ENCODE measurements at regions not wholly inside any gene's neighbourhood (a gene's known extent, or its start where the extent isn't known, plus 50 kb on each side); places are given as distances from the start of the nearest gene placed in this dataset.

DNA sequence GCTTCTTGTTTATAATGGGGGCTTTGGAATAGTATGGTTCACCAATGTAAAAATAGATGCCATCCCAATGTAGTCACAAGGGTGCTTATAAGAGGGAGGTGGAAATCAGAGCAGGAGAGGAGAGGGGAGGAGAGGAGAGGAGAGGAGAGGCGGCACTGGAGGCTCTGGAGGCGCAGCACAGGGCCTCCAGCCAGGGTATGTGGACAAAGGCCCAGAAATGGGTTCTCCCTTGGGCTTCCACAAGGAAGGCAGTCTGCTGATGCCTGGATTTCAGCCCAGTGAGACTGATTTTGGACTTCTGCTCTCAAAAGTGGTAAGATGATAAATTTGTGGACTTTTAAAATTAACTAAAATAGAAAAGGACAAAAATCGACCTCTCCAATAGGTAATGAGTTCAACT is 116.8 kb downstream of the RNASET2 start:
- Histone ChIP-seq H3K4me3 (ENCODE audit: low read length) (no peak overlapping the region), H3K36me3 (ENCODE audit: control insufficient read depth, low read depth, low read length) (no peaks in the 10 kb centered on the region), H3K27ac (ENCODE audit: low read length) (no peak overlapping the region), H3K9ac (ENCODE audit: low read length) (no peak overlapping the region), H3K9me3 (ENCODE audit: control insufficient read depth, low read depth, low read length) (no peaks in the 10 kb centered on the region), H3K4me1 (ENCODE audit: control insufficient read depth, low read depth, low read length) (no peaks in the 10 kb centered on the region), H3K27me3 (ENCODE audit: control insufficient read depth, insufficient read depth, low read length) (no peaks in the 10 kb centered on the region)

DNA sequence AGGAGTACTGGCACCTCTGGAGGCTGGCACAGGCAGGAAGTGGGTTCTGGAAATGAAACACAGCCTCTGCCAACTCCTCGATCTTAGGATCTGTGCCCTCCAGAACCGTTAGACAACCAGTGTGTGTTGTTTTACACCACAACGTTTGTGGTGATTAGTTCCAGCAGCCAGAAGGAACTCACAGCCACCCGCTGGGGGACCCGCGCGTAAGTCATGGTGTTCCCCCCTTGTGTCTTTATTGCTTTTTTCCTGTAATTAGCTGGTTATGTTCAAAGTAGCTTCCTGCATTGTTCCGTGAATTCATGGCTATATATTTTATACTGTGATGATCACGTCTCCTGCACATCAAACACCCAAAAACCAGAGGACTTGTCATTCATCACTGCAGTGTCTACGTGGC is 117.4 kb downstream of the RNASET2 start:
- H3K36me3 ChIP-seq (ENCODE audit: control insufficient read depth, low read depth, low read length), result no peaks in the 10 kb centered on the region
- H3K27ac ChIP-seq (ENCODE audit: low read length), result no peak overlapping the region
- no peaks in the 10 kb centered on the region for H3K9me3 ChIP-seq (ENCODE audit: control insufficient read depth, low read depth, low read length)
- H3K9ac ChIP-seq (ENCODE audit: low read length), result no peak overlapping the region
- no peaks in the 10 kb centered on the region for H3K4me1 ChIP-seq (ENCODE audit: control insufficient read depth, low read depth, low read length)
- H3K27me3 ChIP-seq (ENCODE audit: control insufficient read depth, insufficient read depth, low read length), result no peaks in the 10 kb centered on the region
- H3K4me3 ChIP-seq (ENCODE audit: low read length), result no peak overlapping the region

DNA sequence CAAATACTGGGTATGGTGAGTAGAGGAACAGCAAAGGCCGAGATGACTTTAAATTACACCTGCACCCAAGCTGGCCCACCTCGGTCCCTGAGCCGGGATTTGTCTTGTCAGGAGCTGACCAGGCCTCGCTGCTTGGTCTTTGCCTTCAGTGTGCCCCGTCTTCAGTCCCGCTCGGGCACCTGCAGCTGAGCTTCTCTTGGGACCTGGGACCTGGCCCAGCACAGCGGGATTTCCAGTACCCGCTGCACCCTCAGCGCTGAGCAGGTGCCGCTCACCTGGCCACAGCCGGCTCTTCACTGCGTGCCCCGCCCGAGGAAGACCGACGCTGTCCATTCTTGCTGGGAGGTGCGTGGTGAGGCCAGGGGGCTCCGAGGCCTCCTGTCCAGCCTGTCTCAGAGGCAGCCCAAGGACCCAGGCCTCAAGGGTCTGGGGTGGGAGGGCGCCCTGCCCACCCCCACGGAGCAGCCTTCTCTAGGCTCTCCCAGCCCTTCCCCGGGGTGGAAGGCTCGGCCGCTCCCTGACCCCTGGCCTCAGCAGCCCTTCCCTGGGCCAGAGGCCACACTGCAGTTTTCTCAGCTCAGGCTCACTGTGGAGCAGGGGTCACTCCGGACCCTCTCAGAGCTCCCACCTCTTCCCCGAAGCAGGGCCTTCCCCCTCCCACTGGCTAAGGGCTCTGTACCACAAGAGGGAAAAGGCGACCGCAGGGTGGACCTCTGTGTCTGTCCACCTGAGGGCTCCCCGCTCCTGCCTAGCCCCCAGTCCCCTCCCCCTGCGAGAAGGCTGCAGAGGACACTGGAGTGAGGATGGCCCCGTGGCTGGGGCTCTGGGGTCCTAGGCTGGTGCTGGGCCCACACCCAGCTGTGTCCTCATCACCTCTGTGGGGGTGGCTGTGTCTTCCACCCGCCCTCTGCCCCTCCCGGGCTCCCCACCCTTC is 119.3 kb downstream of the RNASET2 start:
- H3K9me3 ChIP-seq (ENCODE audit: control insufficient read depth, low read depth, low read length), result no peaks in the 10 kb centered on the region
- no peaks in the 10 kb centered on the region for H3K4me1 ChIP-seq (ENCODE audit: control insufficient read depth, low read depth, low read length)
- no peak overlapping the region for H3K27ac ChIP-seq (ENCODE audit: low read length)
- no peaks in the 10 kb centered on the region for H3K36me3 ChIP-seq (ENCODE audit: control insufficient read depth, low read depth, low read length)
- H3K27me3 ChIP-seq (ENCODE audit: control insufficient read depth, insufficient read depth, low read length), result no peaks in the 10 kb centered on the region
- no peak overlapping the region for H3K9ac ChIP-seq (ENCODE audit: low read length)
- H3K4me3 ChIP-seq (ENCODE audit: low read length), result no peak overlapping the region

DNA sequence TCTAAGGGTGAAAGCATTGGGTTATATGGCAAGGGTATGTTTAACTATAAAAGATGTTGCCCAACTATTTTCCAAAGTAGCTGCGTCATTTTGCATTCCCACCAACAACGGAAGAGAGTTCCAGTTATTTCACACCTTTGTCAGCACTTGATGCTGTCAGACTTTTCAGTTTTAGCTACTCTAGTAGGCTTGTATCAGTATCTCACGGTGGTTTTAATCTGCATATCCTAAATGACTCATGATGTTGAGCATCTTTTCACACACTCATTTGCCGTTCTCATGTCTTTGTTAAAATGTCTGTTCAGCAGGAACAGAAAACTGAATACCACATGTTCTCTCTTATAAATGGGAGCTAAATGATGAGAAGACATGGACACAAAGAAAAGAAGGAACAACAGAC is 122.3 kb downstream of the RNASET2 start:
- Histone ChIP-seq H3K4me3 (ENCODE audit: low read length) (no peak overlapping the region), H3K36me3 (ENCODE audit: control insufficient read depth, low read depth, low read length) (no peaks in the 10 kb centered on the region), H3K9ac (ENCODE audit: low read length) (no peak overlapping the region), H3K4me1 (ENCODE audit: control insufficient read depth, low read depth, low read length) (no peaks in the 10 kb centered on the region), H3K9me3 (ENCODE audit: control insufficient read depth, low read depth, low read length) (no peaks in the 10 kb centered on the region), H3K27me3 (ENCODE audit: control insufficient read depth, insufficient read depth, low read length) (no peaks in the 10 kb centered on the region), H3K27ac (ENCODE audit: low read length) (no peak overlapping the region)

DNA sequence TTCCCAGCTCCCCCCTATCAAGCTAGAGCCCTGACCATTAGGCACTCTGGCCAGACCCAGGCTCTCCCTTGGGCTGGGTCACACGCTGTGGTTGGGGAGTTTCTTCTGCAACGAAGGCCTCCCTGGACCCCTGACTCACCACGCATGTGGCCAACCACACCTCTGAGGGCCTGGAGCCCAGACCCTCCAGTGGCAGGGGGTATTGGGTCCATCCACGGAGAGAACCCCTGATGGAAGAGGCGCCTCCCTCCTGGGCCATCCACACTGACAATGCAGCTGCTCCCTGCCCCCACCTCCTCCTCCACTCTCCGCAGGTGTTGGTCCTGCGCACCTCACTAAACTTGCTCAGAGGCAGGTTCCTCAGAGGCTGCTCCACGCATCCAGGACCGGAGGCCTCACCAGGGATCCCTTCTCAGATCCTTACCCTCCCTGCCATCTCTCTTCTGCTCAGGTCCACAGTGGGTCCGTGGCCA is 125.4 kb downstream of the RNASET2 start:
- Histone ChIP-seq H3K4me3 (ENCODE audit: low read length) (no peak overlapping the region), H3K27ac (ENCODE audit: low read length) (no peak overlapping the region), H3K9ac (ENCODE audit: low read length) (no peak overlapping the region), H3K27me3 (ENCODE audit: control insufficient read depth, insufficient read depth, low read length) (no peaks in the 10 kb centered on the region), H3K4me1 (ENCODE audit: control insufficient read depth, low read depth, low read length) (no peaks in the 10 kb centered on the region), H3K9me3 (ENCODE audit: control insufficient read depth, low read depth, low read length) (no peaks in the 10 kb centered on the region), H3K36me3 (ENCODE audit: control insufficient read depth, low read depth, low read length) (no peaks in the 10 kb centered on the region)

DNA sequence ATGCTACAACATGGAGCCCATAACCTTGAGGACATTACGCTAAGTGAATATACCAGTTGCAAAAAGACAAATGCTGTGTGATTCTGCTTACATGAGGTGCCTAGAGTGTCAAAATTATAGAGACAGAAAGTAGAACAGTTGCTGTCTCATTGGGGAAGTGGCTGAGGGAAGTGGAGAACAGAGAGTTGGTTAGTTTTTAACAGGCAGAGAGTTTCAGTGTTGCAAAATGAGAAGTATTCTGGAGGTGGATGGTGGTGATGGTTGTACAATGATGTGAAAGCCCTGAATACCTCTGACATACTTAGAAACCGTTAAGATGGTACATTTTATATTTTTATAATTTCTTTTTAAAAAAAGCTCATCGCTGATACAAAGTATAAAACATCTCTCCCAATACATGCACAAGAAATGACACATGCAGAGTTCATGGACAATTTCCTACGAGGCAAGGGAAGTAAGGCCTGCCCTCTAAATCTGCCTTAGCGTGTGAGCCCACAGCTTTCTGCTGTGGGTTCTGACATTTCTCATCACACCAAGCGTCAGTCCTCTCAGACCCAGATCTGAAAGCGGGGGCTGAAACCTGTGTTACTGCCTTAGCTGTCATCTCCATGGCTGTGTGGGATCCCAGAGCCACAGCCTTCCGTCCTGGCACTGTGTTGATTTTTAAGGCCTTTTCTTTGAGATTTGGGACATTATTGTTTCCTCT is 126.0 kb downstream of the RNASET2 start:
- H3K36me3 ChIP-seq (ENCODE audit: control insufficient read depth, low read depth, low read length), result no peaks in the 10 kb centered on the region
- H3K9me3 ChIP-seq (ENCODE audit: control insufficient read depth, low read depth, low read length), result no peaks in the 10 kb centered on the region
- H3K9ac ChIP-seq (ENCODE audit: low read length), result no peak overlapping the region
- no peaks in the 10 kb centered on the region for H3K4me1 ChIP-seq (ENCODE audit: control insufficient read depth, low read depth, low read length)
- no peaks in the 10 kb centered on the region for H3K27me3 ChIP-seq (ENCODE audit: control insufficient read depth, insufficient read depth, low read length)
- H3K27ac ChIP-seq (ENCODE audit: low read length), result no peak overlapping the region
- H3K4me3 ChIP-seq (ENCODE audit: low read length), result no peak overlapping the region

DNA sequence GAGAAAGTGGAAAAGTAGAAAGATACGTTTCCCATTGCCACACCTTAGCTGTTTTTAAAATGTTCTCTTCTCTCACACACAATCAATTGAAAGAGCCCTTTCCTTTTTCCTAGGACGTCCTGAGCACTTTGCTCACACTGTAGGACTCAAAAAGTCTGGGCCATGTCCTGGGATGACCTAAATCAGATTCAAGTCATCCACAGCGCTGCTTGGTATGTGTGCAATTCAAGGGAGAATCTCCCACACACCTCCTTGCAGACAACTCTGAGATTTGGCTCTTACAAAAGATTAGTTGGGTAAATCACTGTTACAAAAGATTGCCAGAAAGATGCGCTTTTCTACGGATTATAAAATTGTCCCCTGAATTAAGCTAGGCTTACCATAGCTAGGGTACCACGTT is 130.1 kb downstream of the RNASET2 start:
- no peaks in the 10 kb centered on the region for H3K36me3 ChIP-seq (ENCODE audit: control insufficient read depth, low read depth, low read length)
- H3K4me1 ChIP-seq (ENCODE audit: control insufficient read depth, low read depth, low read length), result no peaks in the 10 kb centered on the region
- no peak overlapping the region for H3K27ac ChIP-seq (ENCODE audit: low read length)
- H3K4me3 ChIP-seq (ENCODE audit: low read length), result no peak overlapping the region
- no peaks in the 10 kb centered on the region for H3K27me3 ChIP-seq (ENCODE audit: control insufficient read depth, insufficient read depth, low read length)
- H3K9me3 ChIP-seq (ENCODE audit: control insufficient read depth, low read depth, low read length), result no peaks in the 10 kb centered on the region
- H3K9ac ChIP-seq (ENCODE audit: low read length), result no peak overlapping the region

DNA sequence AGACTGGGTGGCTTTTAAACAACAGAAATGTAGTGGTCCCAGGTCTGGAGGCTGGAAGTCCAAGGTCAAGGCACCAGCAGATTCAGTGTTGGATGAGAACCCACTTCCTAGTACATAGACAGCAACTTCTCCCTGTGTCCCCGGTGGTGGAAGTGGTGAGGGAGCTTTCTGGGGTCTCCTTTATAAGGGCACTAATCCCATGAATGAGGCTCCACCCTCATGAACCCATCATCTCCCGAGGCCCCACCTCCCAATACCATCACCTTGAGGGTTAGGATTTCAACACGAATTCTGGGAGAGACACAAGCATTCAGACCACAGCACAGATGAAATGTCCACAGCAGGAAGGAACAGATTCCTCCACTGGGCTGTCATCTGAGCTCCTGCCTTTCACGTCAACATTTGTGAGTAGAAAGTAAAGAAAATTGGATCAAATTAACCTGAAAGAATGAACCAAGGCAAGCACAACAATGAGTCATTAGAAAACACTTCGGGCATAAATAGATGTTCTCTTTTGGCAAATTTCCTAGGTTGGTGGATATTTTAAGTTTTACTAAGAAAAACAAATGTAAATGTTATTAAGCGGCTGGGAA is 130.7 kb downstream of the RNASET2 start:
- Histone ChIP-seq H3K9me3 (ENCODE audit: control insufficient read depth, low read depth, low read length) (no peaks in the 10 kb centered on the region), H3K4me3 (ENCODE audit: low read length) (no peak overlapping the region), H3K4me1 (ENCODE audit: control insufficient read depth, low read depth, low read length) (no peaks in the 10 kb centered on the region), H3K27ac (ENCODE audit: low read length) (no peak overlapping the region), H3K27me3 (ENCODE audit: control insufficient read depth, insufficient read depth, low read length) (no peaks in the 10 kb centered on the region), H3K9ac (ENCODE audit: low read length) (no peak overlapping the region), H3K36me3 (ENCODE audit: control insufficient read depth, low read depth, low read length) (no peaks in the 10 kb centered on the region)

DNA sequence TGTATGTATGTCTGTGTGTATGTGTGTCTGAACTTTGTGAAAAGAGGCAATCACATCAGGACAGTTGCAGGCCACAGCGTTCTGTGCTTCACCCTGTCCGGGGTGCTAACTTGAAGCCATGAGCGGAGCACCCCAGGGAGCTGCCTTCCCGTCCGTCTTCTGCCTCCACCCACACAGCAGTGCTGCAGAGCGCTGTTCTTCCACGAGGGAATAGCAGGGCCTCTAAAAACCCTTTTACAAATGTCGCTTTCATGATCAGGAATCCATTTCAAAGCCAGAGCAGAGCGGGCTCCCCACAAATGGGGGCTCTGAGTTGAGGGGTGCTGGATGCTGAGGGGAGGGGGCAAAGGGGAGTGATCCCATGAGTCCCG is 131.5 kb downstream of the RNASET2 start:
- no peak overlapping the region for H3K4me3 ChIP-seq (ENCODE audit: low read length)
- no peak overlapping the region for H3K9ac ChIP-seq (ENCODE audit: low read length)
- no peaks in the 10 kb centered on the region for H3K9me3 ChIP-seq (ENCODE audit: control insufficient read depth, low read depth, low read length)
- no peak overlapping the region for H3K27ac ChIP-seq (ENCODE audit: low read length)
- no peaks in the 10 kb centered on the region for H3K4me1 ChIP-seq (ENCODE audit: control insufficient read depth, low read depth, low read length)
- no peaks in the 10 kb centered on the region for H3K27me3 ChIP-seq (ENCODE audit: control insufficient read depth, insufficient read depth, low read length)
- no peaks in the 10 kb centered on the region for H3K36me3 ChIP-seq (ENCODE audit: control insufficient read depth, low read depth, low read length)

DNA sequence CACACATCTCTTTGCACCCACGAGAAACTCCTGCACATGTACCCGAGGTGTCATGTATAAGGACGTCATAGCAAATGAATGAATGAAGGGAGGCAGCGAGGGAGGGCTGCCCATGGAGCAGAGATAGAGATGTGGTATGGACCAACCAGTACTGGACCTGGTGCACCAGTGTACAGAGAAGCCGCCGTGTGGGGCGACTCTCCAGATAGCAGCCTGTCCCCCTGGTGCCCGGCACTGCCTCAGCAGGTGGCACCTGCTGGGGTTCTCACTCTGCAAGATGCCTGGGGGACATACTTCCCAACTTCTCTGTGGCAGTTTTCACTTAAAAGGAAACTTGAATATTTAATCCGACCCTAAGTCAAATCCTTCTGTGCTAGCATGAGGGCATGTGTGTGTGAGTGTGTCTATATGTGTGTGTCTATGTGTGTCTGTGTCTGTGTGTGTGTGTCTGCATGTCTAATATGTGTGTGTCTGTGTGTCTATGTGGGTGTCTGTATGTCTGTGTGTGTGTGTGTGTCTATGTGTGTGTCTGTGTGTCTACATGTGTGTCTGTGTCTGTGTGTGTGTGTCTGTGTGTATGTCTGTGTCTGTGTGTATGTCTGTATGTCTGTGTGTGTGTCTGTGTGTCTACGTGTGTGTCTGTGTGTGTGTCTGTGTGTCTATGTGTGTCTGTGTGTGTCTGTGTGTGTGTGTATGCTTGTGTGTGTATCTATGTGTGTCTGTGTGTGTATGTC is 132.0 kb downstream of the RNASET2 start:
- Histone ChIP-seq H3K4me3 (ENCODE audit: low read length) (no peak overlapping the region), H3K9me3 (ENCODE audit: control insufficient read depth, low read depth, low read length) (no peaks in the 10 kb centered on the region), H3K4me1 (ENCODE audit: control insufficient read depth, low read depth, low read length) (no peaks in the 10 kb centered on the region), H3K27ac (ENCODE audit: low read length) (no peak overlapping the region), H3K36me3 (ENCODE audit: control insufficient read depth, low read depth, low read length) (no peaks in the 10 kb centered on the region), H3K9ac (ENCODE audit: low read length) (no peak overlapping the region), H3K27me3 (ENCODE audit: control insufficient read depth, insufficient read depth, low read length) (no peaks in the 10 kb centered on the region)

DNA sequence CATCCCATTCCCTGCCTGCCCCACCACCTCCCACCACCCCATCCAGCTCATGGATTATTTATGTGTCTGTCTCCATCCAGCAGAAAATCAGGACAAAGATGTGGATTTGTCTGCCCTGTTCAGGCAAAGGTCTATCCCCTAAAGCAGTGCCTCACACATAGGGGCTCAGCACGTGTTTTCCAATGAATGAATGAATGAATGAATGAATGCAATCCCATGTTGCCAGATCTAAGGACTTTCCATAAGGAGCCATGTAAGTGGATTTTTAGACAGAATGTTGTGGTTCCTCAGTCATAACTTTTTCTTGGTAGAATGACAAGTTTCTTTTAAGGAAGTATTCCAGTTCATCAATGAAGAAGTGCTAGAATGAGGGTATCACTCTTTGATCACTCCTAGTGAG is 133.7 kb downstream of the RNASET2 start:
- Histone ChIP-seq H3K27me3 (ENCODE audit: control insufficient read depth, insufficient read depth, low read length) (no peaks in the 10 kb centered on the region), H3K4me1 (ENCODE audit: control insufficient read depth, low read depth, low read length) (no peaks in the 10 kb centered on the region), H3K4me3 (ENCODE audit: low read length) (no peak overlapping the region), H3K27ac (ENCODE audit: low read length) (no peak overlapping the region), H3K9me3 (ENCODE audit: control insufficient read depth, low read depth, low read length) (no peaks in the 10 kb centered on the region), H3K9ac (ENCODE audit: low read length) (no peak overlapping the region), H3K36me3 (ENCODE audit: control insufficient read depth, low read depth, low read length) (no peaks in the 10 kb centered on the region)

Data from iPS-18a (cell line).